H9 (cell line): ENCODE measurements at regions not wholly inside any gene's neighbourhood (a gene's known extent, or its start where the extent isn't known, plus 50 kb on each side); places are given as distances from the start of the nearest gene placed in this dataset.

Experiments used
- DNase-seq: peaks from one replicate; pipeline ENCODE4 v3.0.0-alpha.2; 2017
- H2AFZ ChIP-seq: one replicate; pipeline ENCODE4 v1.6.1; 2013; ENCODE audit warnings: mild to moderate bottlenecking, low read length, control low read depth, moderate library complexity
- H2AK5ac ChIP-seq: 2 replicates; pipeline ENCODE4 v1.6.1; 2013; ENCODE audit warnings: low read length, control low read depth, mixed read lengths; ENCODE audit not compliant: insufficient read length
- H2BK120ac ChIP-seq: one replicate; pipeline ENCODE4 v1.6.1; 2013; ENCODE audit warnings: low read depth, mild to moderate bottlenecking, low read length, control low read depth, inconsistent platforms; ENCODE audit not compliant: poor library complexity, severe bottlenecking
- H2BK12ac ChIP-seq: 2 replicates; pipeline ENCODE4 v1.6.1; 2013; ENCODE audit warnings: low read length, control low read depth, mixed read lengths, low read depth; ENCODE audit not compliant: insufficient read length
- H2BK15ac ChIP-seq: 2 replicates; pipeline ENCODE4 v1.6.1; 2013; ENCODE audit warnings: low read depth, low read length, control low read depth
- H2BK20ac ChIP-seq: one replicate; pipeline ENCODE4 v1.6.1; 2013; ENCODE audit warnings: low read depth, mild to moderate bottlenecking, low read length, control low read depth, inconsistent platforms; ENCODE audit not compliant: poor library complexity, severe bottlenecking
- H2BK5ac ChIP-seq: 2 replicates; pipeline ENCODE4 v1.6.1; 2013; ENCODE audit warnings: low read length, control low read depth, mixed read lengths; ENCODE audit not compliant: insufficient read length
- H3K14ac ChIP-seq: 2 replicates; pipeline ENCODE4 v1.6.1; 2013; ENCODE audit warnings: low read length, control low read depth; ENCODE audit not compliant: insufficient read depth
- H3K18ac ChIP-seq: 2 replicates; pipeline ENCODE4 v1.6.1; 2013; ENCODE audit warnings: low read depth, mild to moderate bottlenecking, mixed read lengths, low read length, control low read depth; ENCODE audit not compliant: insufficient read length
- H3K23ac ChIP-seq: 2 replicates; pipeline ENCODE4 v1.6.1; 2013; ENCODE audit warnings: low read length, control low read depth, mixed read lengths, low read depth; ENCODE audit not compliant: insufficient read length
- H3K23me2 ChIP-seq: 2 replicates; pipeline ENCODE4 v1.6.1; 2013; ENCODE audit warnings: low read depth, mild to moderate bottlenecking, mixed read lengths, low read length, control low read depth; ENCODE audit not compliant: insufficient read length, poor library complexity, severe bottlenecking
- H3K27ac ChIP-seq: 2 replicates; pipeline ENCODE4 v1.5.1; 2013; ENCODE audit warnings: low read length, control low read depth, mixed read lengths, low read depth; ENCODE audit not compliant: insufficient read length
- H3K27me3 ChIP-seq: 2 replicates; pipeline ENCODE4 v1.6.1; 2013; ENCODE audit warnings: low read length, control low read depth, inconsistent platforms; ENCODE audit not compliant: insufficient read depth
- H3K4ac ChIP-seq: 2 replicates; pipeline ENCODE4 v1.6.1; 2013; ENCODE audit warnings: low read depth, mild to moderate bottlenecking, control low read depth, inconsistent platforms, low read length, moderate library complexity
- H3K4me1 ChIP-seq: 2 replicates; pipeline ENCODE4 v1.6.1; 2013; ENCODE audit warnings: low read length, control low read depth, inconsistent platforms; ENCODE audit not compliant: insufficient read depth
- H3K4me2 ChIP-seq: 2 replicates; pipeline ENCODE4 v1.6.1; 2013; ENCODE audit warnings: low read length, control low read depth, mixed read lengths; ENCODE audit not compliant: insufficient read length, insufficient read depth
- H3K56ac ChIP-seq: 2 replicates; pipeline ENCODE4 v1.6.1; 2013; ENCODE audit warnings: low read depth, mild to moderate bottlenecking, mixed read lengths, low read length, control low read depth; ENCODE audit not compliant: insufficient read length
- H3K79me1 ChIP-seq: 2 replicates; pipeline ENCODE4 v1.6.1; 2013; ENCODE audit warnings: low read depth, mild to moderate bottlenecking, moderate library complexity, low read length, control low read depth, inconsistent platforms; ENCODE audit not compliant: insufficient read depth, poor library complexity, severe bottlenecking
- H3K79me2 ChIP-seq: 2 replicates; pipeline ENCODE4 v1.6.1; 2013; ENCODE audit warnings: low read length, control low read depth, inconsistent platforms; ENCODE audit not compliant: insufficient read depth
- H3K9ac ChIP-seq: 2 replicates; pipeline ENCODE4 v1.6.1; 2013; ENCODE audit warnings: low read length, control low read depth, mixed read lengths; ENCODE audit not compliant: insufficient read length; ENCODE audit errors: extremely low read depth
- H3K9me3 ChIP-seq: one replicate; pipeline ENCODE4 v1.6.1; 2013; ENCODE audit warnings: low read depth, low read length, inconsistent platforms; ENCODE audit not compliant: control insufficient read depth
- H3T11ph ChIP-seq: one replicate; pipeline ENCODE4 v1.6.1; 2013; ENCODE audit warnings: mild to moderate bottlenecking, low read length, control low read depth, inconsistent platforms
- H4K20me1 ChIP-seq: one replicate; pipeline ENCODE4 v1.6.1; 2013; ENCODE audit not compliant: control insufficient read depth, insufficient read length, insufficient read depth
- H4K5ac ChIP-seq: 2 replicates; pipeline ENCODE4 v1.6.1; 2013; ENCODE audit warnings: low read depth, mild to moderate bottlenecking, mixed read lengths, low read length, control low read depth; ENCODE audit not compliant: insufficient read length
- H4K8ac ChIP-seq: replicated peaks from 2 replicates; pipeline ENCODE4 v1.6.1; 2013; ENCODE audit warnings: low read length, control low read depth, mixed read lengths, low read depth; ENCODE audit not compliant: insufficient read length
- H4K91ac ChIP-seq: 2 replicates; pipeline ENCODE4 v1.6.1; 2013; ENCODE audit warnings: low read depth, mild to moderate bottlenecking, moderate library complexity, mixed read lengths, low read length, control low read depth; ENCODE audit not compliant: insufficient read length
- H3K27ac Mint-ChIP-seq, 3 experiments: 2 replicates in 2 of 3; 3 replicates in 1 of 3; pipeline ENCODE4 v1.8.0; 2020 to 2021; ENCODE audit warnings: mixed read lengths in 3 of 3, mild to moderate bottlenecking in 1 of 3, moderate library complexity in 1 of 3
- H3K27me3 Mint-ChIP-seq: 2 replicates; pipeline ENCODE4 v1.8.0; 2021; ENCODE audit warnings: low read depth, mild to moderate bottlenecking, moderate library complexity, mixed read lengths
- H3K36me3 Mint-ChIP-seq, 3 experiments: 2 replicates in 2 of 3; 3 replicates in 1 of 3; pipeline ENCODE4 v1.8.0; 2020 to 2021; ENCODE audit warnings: low read depth in 3 of 3, mixed read lengths in 3 of 3; ENCODE audit not compliant: insufficient read depth in 1 of 3
- H3K4me1 Mint-ChIP-seq, 2 experiments: 2 replicates each; pipeline ENCODE4 v1.8.0; 2020; ENCODE audit warnings: mixed read lengths in 2 of 2
- H3K4me3 Mint-ChIP-seq, 2 experiments: 2 replicates in 1 of 2; 3 replicates in 1 of 2; pipeline ENCODE4 v1.8.0; 2020 to 2021; ENCODE audit warnings: mild to moderate bottlenecking in 2 of 2, mixed read lengths in 2 of 2, moderate library complexity in 1 of 2
- H3K9me3 Mint-ChIP-seq, 2 experiments: 2 replicates in 1 of 2; 3 replicates in 1 of 2; pipeline ENCODE4 v1.8.0; 2020; ENCODE audit warnings: mild to moderate bottlenecking in 2 of 2, mixed read lengths in 2 of 2, moderate library complexity in 1 of 2
- WGBS: extraction: QIAGEN DNeasy Blood & Tissue Kit; methylation state at CpG from one replicate; pipeline ENCODE4 v1.1.7; 2013; ENCODE audit warnings: missing lambda C conversion rate, low lambda C conversion rate, mixed read lengths; ENCODE audit not compliant: insufficient read length; ENCODE audit errors: extremely low coverage; 5-methylcytosine and 5-hydroxymethylcytosine counted together
- TF ChIP-seq, protein P1 (sequence below): fragments of 200-600 bp; sonication (generic); conservative IDR thresholded peaks from 3 replicates; pipeline ENCODE4 v1.8.0; 2021; ENCODE audit warnings: antibody characterized with exemption, mild to moderate bottlenecking

- TF ChIP-seq, protein P1, sequence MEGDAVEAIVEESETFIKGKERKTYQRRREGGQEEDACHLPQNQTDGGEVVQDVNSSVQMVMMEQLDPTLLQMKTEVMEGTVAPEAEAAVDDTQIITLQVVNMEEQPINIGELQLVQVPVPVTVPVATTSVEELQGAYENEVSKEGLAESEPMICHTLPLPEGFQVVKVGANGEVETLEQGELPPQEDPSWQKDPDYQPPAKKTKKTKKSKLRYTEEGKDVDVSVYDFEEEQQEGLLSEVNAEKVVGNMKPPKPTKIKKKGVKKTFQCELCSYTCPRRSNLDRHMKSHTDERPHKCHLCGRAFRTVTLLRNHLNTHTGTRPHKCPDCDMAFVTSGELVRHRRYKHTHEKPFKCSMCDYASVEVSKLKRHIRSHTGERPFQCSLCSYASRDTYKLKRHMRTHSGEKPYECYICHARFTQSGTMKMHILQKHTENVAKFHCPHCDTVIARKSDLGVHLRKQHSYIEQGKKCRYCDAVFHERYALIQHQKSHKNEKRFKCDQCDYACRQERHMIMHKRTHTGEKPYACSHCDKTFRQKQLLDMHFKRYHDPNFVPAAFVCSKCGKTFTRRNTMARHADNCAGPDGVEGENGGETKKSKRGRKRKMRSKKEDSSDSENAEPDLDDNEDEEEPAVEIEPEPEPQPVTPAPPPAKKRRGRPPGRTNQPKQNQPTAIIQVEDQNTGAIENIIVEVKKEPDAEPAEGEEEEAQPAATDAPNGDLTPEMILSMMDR: peak; percentile 63
- no peaks in the 10 kb centered on the region for H3K27me3 ChIP-seq
Observed at GRCh38 chr10:26627324-26627723, 70.2 kb upstream of the PDSS1 start.

More at GRCh38 chr10:26627324-26627723, 70.2 kb upstream of the PDSS1 start:
- Histone ChIP-seq H3K4me1 (no peaks in the 10 kb centered on the region), H4K20me1 (no peaks in the 10 kb centered on the region), H3K9me3 (no peaks in the 10 kb centered on the region), H2BK12ac (no peak overlapping the region), H3K14ac (no peak overlapping the region), H3K18ac (no peak overlapping the region), H3K79me2 (no peaks in the 10 kb centered on the region), H2BK20ac (no peak overlapping the region), H3K27ac (no peak overlapping the region), H3K4ac (no peak overlapping the region), H3K4me2 (no peak overlapping the region), H4K91ac (no peak overlapping the region), H4K8ac (no peak overlapping the region), H2BK120ac (no peak overlapping the region), H2AK5ac (no peak overlapping the region), H3K23ac (no peak overlapping the region), H2BK15ac (no peak overlapping the region), H4K5ac (no peak overlapping the region), H3K23me2 (no peaks in the 10 kb centered on the region), H3K9ac (no peak overlapping the region), H2BK5ac (no peak overlapping the region), H3T11ph (no peak overlapping the region), H3K56ac (no peak overlapping the region), H3K79me1 (no peaks in the 10 kb centered on the region), H2AFZ (no peak overlapping the region)
- Mint-ChIP-seq H3K4me1 (peaks cover 0 to 3% of the 10 kb centered on the region in 2 experiments; a peak in 2 of 4 replicates), H3K4me3 (no peak overlapping the region), H3K9me3 (no peaks in the 10 kb centered on the region; a peak in 1 of 5 replicates), H3K36me3 (no peaks in the 10 kb centered on the region; a peak in 1 of 7 replicates), H3K27ac (no peak overlapping the region), H3K27me3 (peaks cover 6% of the 10 kb centered on the region; the same call in 1 of the 2 replicates)
- DNase-seq: peak; percentile 57
- WGBS: no CpG with 5 or more reads among the region's 3 CpGs
